ENCODE measurements at regions not wholly inside any gene's neighbourhood (a gene's known extent, or its start where the extent isn't known, plus 50 kb on each side); places are given as distances from the start of the nearest gene placed in this dataset.

- peak; percentile 22 for TF ChIP-seq POLR2A (IDR thresholded peaks at IDR 0.05; ENCODE audit: low read depth, low read length)
- no peak for TF ChIP-seq MAX (IDR thresholded peaks at IDR 0.05; ENCODE audit: insufficient read depth, insufficient read length)
- TF ChIP-seq, protein P1, sequence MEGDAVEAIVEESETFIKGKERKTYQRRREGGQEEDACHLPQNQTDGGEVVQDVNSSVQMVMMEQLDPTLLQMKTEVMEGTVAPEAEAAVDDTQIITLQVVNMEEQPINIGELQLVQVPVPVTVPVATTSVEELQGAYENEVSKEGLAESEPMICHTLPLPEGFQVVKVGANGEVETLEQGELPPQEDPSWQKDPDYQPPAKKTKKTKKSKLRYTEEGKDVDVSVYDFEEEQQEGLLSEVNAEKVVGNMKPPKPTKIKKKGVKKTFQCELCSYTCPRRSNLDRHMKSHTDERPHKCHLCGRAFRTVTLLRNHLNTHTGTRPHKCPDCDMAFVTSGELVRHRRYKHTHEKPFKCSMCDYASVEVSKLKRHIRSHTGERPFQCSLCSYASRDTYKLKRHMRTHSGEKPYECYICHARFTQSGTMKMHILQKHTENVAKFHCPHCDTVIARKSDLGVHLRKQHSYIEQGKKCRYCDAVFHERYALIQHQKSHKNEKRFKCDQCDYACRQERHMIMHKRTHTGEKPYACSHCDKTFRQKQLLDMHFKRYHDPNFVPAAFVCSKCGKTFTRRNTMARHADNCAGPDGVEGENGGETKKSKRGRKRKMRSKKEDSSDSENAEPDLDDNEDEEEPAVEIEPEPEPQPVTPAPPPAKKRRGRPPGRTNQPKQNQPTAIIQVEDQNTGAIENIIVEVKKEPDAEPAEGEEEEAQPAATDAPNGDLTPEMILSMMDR (IDR thresholded peaks at IDR 0.05; ENCODE audit: extremely low read depth in 1 of 2, insufficient read depth in 1 of 2, low read depth in 1 of 2, low read length in 2 of 2), result no peak
- TF ChIP-seq POLR2AphosphoS5 (IDR thresholded peaks at IDR 0.05; ENCODE audit: insufficient read depth, low read depth, low read length), result peak; percentile 29
- no peak for TF ChIP-seq EZH2 (IDR thresholded peaks at IDR 0.05; ENCODE audit: borderline replicate concordance, low read depth, low read length, severe bottlenecking)
- no peak for TF ChIP-seq MYC (IDR thresholded peaks at IDR 0.05; ENCODE audit: low read depth, low read length)
- TF ChIP-seq FOS (IDR thresholded peaks at IDR 0.05; ENCODE audit: borderline replicate concordance, insufficient read depth, low read length), result peak; percentile 4
Observed at GRCh38 chr12:65603438-65604351, 220.6 kb upstream of the HMGA2 start.
